Osteocyte (in vitro differentiated cells): ENCODE measurements at regions not wholly inside any gene's neighbourhood (a gene's known extent, or its start where the extent isn't known, plus 50 kb on each side); places are given as distances from the start of the nearest gene placed in this dataset.
A peak's percentile ranks its signal among the peaks of the same experiment; 100 is the strongest.

ENCODE experiments used
- DNase-seq: peaks from one replicate; pipeline ENCODE4 v3.0.0; 2021; ENCODE audit warnings: mixed read lengths; ENCODE audit not compliant: unreplicated experiment; ENCODE audit errors: extremely low spot score
- H3K27ac Mint-ChIP-seq: one replicate; pipeline ENCODE4 v1.8.0; 2021; ENCODE audit warnings: mild to moderate bottlenecking, mixed read lengths; ENCODE audit not compliant: unreplicated experiment
- H3K27me3 Mint-ChIP-seq: one replicate; pipeline ENCODE4 v1.8.0; 2021; ENCODE audit warnings: mixed read lengths; ENCODE audit not compliant: unreplicated experiment
- H3K36me3 Mint-ChIP-seq: one replicate; pipeline ENCODE4 v1.8.0; 2021; ENCODE audit warnings: mixed read lengths; ENCODE audit not compliant: unreplicated experiment
- H3K4me1 Mint-ChIP-seq: one replicate; pipeline ENCODE4 v1.8.0; 2021; ENCODE audit warnings: mixed read lengths; ENCODE audit not compliant: unreplicated experiment
- H3K4me3 Mint-ChIP-seq: one replicate; pipeline ENCODE4 v1.8.0; 2021; ENCODE audit warnings: mild to moderate bottlenecking, moderate library complexity, mixed read lengths; ENCODE audit not compliant: unreplicated experiment
- H3K9me3 Mint-ChIP-seq: one replicate; pipeline ENCODE4 v1.8.0; 2021; ENCODE audit warnings: mixed read lengths; ENCODE audit not compliant: unreplicated experiment
- CTCF ChIP-seq: fragments of 200-600 bp; sonication (generic); IDR thresholded peaks from 2 replicates; pipeline ENCODE4 v1.5.0; 2021; ENCODE audit warnings: antibody characterized with exemption, mild to moderate bottlenecking, moderate library complexity

GRCh38 chr21:32132409-32132808 lies 146.4 kb downstream of the MIS18A start:
- Mint-ChIP-seq H3K27ac (no peak overlapping the region), H3K4me3 (no peak overlapping the region), H3K27me3 (no peaks in the 10 kb centered on the region), H3K36me3 (no peaks in the 10 kb centered on the region), H3K4me1 (peaks cover 28% of the 10 kb centered on the region), H3K9me3 (peaks cover 5% of the 10 kb centered on the region)
- no peak for TF ChIP-seq CTCF
- no peak for DNase-seq

GRCh38 chr21:32131960-32132359 lies 146.9 kb downstream of the MIS18A start:
- no peaks in the 10 kb centered on the region for H3K36me3 Mint-ChIP-seq
- peaks cover 28% of the 10 kb centered on the region for H3K4me1 Mint-ChIP-seq
- no peak for DNase-seq
- H3K4me3 Mint-ChIP-seq: no peak overlapping the region
- H3K27ac Mint-ChIP-seq: peak overlapping the region; percentile 36
- no peaks in the 10 kb centered on the region for H3K27me3 Mint-ChIP-seq
- peaks cover 5% of the 10 kb centered on the region for H3K9me3 Mint-ChIP-seq
- no peak for TF ChIP-seq CTCF

- Mint-ChIP-seq H3K9me3 (peaks cover 5% of the 10 kb centered on the region), H3K36me3 (no peaks in the 10 kb centered on the region), H3K4me3 (no peak overlapping the region), H3K27me3 (no peaks in the 10 kb centered on the region), H3K4me1 (peaks cover 22% of the 10 kb centered on the region), H3K27ac (no peak overlapping the region)
- no peak for TF ChIP-seq CTCF
- no peak for DNase-seq
Measured at GRCh38 chr21:32131164-32131563, 147.7 kb downstream of the MIS18A start.

GRCh38 chr21:32130031-32130891 lies 148.6 kb downstream of the MIS18A start:
- peak; percentile 11 for DNase-seq
- peaks cover 13% of the 10 kb centered on the region for H3K4me1 Mint-ChIP-seq
- no peak overlapping the region for H3K4me3 Mint-ChIP-seq
- H3K27me3 Mint-ChIP-seq: no peaks in the 10 kb centered on the region
- TF ChIP-seq CTCF: no peak
- peaks cover 5% of the 10 kb centered on the region for H3K9me3 Mint-ChIP-seq
- H3K27ac Mint-ChIP-seq: no peak overlapping the region
- H3K36me3 Mint-ChIP-seq: no peaks in the 10 kb centered on the region

- TF ChIP-seq CTCF: no peak
- Mint-ChIP-seq H3K36me3 (no peaks in the 10 kb centered on the region), H3K4me1 (peaks cover 4% of the 10 kb centered on the region), H3K27me3 (peaks cover 2% of the 10 kb centered on the region), H3K27ac (no peak overlapping the region), H3K9me3 (peaks cover 10% of the 10 kb centered on the region), H3K4me3 (no peak overlapping the region)
- no peak for DNase-seq
Measured at GRCh38 chr21:32127081-32127480, 151.8 kb downstream of the MIS18A start.
